HT-29 (cell line): ENCODE measurements at regions not wholly inside any gene's neighbourhood (a gene's known extent, or its start where the extent isn't known, plus 50 kb on each side); places are given as distances from the start of the nearest gene placed in this dataset.
"Not testable (repeated sequence)": the region's sequence is repeated elsewhere in the genome, so short reads cannot be mapped to it uniquely, and the experiment has no call there.

Experiments used
- DNase-seq: peaks from one replicate; pipeline ENCODE4 v3.0.0-alpha.2; 2015; ENCODE audit warnings: low spot score

GRCh38 chr2:123696799-123697410 is 328.2 kb upstream of the CNTNAP5 start:
- DNase-seq = no peak

- DNase-seq = no peak
Observed at GRCh38 chr2:123715467-123715982, 309.6 kb upstream of the CNTNAP5 start.

GRCh38 chr2:123717636-123718334 is 307.3 kb upstream of the CNTNAP5 start:
- no peak for DNase-seq

- no peak for DNase-seq
Observed at GRCh38 chr2:123720760-123721159, 304.3 kb upstream of the CNTNAP5 start.

GRCh38 chr2:123723706-123724105 is 301.4 kb upstream of the CNTNAP5 start:
- DNase-seq = no peak

GRCh38 chr2:123732563-123732962 is 292.5 kb upstream of the CNTNAP5 start:
- DNase-seq = no peak

GRCh38 chr2:123737371-123737770 is 287.7 kb upstream of the CNTNAP5 start:
- no peak for DNase-seq

GRCh38 chr2:123738643-123739042 is 286.4 kb upstream of the CNTNAP5 start:
- DNase-seq = no peak

GRCh38 chr2:123746006-123746405 is 279.1 kb upstream of the CNTNAP5 start:
- DNase-seq = no peak

GRCh38 chr2:123747326-123747725 is 277.8 kb upstream of the CNTNAP5 start:
- DNase-seq = no peak

- no peak for DNase-seq
Observed at GRCh38 chr2:123762221-123762620, 262.9 kb upstream of the CNTNAP5 start.

- DNase-seq = no peak
Observed at GRCh38 chr2:123768233-123768632, 256.9 kb upstream of the CNTNAP5 start.

GRCh38 chr2:123769001-123769400 is 256.1 kb upstream of the CNTNAP5 start:
- no peak for DNase-seq

- no peak for DNase-seq
Observed at GRCh38 chr2:123770996-123771720, 253.9 kb upstream of the CNTNAP5 start.

- DNase-seq = no peak
Observed at GRCh38 chr2:123771928-123772632, 253.0 kb upstream of the CNTNAP5 start.

- no peak for DNase-seq
Observed at GRCh38 chr2:123777116-123777515, 248.0 kb upstream of the CNTNAP5 start.

- no peak for DNase-seq
Observed at GRCh38 chr2:123783164-123783563, 241.9 kb upstream of the CNTNAP5 start.

GRCh38 chr2:123785332-123785731 is 239.8 kb upstream of the CNTNAP5 start:
- no peak for DNase-seq

- no peak for DNase-seq
Observed at GRCh38 chr2:123791207-123791606, 233.9 kb upstream of the CNTNAP5 start.

GRCh38 chr2:123791684-123792083 is 233.4 kb upstream of the CNTNAP5 start:
- no peak for DNase-seq

- DNase-seq = not testable (repeated sequence)
Observed at GRCh38 chr2:123804126-123804525, 221.0 kb upstream of the CNTNAP5 start.

- not testable (repeated sequence) for DNase-seq
Observed at GRCh38 chr2:123805746-123806145, 219.3 kb upstream of the CNTNAP5 start.
